GM12873 (cell line): ENCODE measurements at regions not wholly inside any gene's neighbourhood (a gene's known extent, or its start where the extent isn't known, plus 50 kb on each side); places are given as distances from the start of the nearest gene placed in this dataset.

Experiments
- CTCF ChIP-seq: IDR thresholded peaks from 2 replicates; pipeline ENCODE4 v1.5.1; 2012; ENCODE audit warnings: low read depth, mild to moderate bottlenecking, moderate library complexity, low read length, control low read depth; ENCODE audit not compliant: insufficient read depth; ENCODE audit errors: missing control alignments

- TF ChIP-seq CTCF = no peak
Measured at GRCh38 chr2:13289310-13289709, 572.6 kb downstream of the TRIB2 start.

DNA sequence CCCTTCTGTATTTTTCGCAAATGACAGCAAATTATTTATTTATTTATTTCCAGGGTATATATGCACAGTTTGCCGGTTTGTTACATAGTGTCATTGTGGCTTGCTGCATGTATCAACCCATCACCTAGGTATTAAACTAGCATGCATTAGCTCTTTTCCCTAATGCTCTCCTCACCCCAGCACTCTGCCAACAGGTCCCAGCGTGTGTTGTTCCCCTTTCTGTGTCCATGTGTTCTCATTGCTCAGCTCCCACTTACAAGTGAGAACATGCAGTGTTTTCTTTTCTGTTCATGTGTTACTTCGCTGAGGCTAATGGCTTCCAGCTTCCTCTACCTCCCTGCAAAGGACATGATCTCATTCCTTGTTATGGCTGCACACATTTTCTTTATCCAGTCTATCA, 592.3 kb downstream of the TRIB2 start:
- no peak for TF ChIP-seq CTCF

GRCh38 chr2:13332060-13332459, 615.3 kb downstream of the TRIB2 start:
- TF ChIP-seq CTCF = no peak

DNA sequence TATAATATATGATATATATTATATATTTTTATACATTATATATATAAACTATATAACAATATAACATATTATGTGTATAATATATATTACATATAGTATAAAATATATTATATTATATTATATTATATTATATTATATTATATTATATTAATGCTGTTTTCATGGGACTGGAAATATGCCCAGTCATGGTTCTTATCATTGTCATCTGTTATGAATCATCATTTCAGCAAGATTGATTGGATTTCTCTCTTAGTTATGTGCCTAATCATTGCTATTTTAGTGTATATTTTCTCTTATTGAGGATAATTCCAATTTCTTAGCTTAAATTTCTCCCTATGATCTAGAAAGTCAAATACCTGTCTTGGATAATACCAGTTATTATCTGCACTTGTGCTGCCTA, 617.8 kb downstream of the TRIB2 start:
- no peak for TF ChIP-seq CTCF

DNA sequence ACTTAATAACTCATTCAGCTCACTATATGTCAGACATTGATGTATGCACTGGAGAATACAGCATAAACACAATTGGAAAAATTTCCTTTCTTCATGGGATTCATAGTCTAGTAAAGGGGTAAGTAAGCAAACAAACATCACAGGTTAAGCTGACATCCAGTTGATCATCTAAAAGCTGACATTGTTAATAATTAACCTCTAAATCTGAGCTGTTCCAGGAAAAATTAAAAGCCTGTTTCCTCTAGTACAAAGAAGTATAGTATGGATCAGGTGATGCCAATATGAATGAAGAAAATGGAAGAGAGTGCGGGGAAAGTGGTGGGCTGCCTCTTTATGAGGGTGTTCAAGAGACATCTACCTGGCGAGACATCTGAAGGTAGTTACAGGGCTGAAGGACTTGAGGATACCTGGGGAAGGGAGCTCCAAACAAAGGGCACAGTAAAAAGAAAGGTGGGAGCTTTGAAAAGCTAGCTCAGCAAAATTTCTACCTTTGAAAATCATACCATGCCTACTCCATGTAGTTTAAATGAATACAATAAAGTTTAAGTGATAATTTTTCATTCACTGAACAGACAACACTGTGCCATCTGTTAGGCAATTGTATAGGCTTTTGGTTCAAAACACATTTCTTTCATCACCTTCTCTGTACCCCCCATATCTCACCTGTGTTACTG, 619.3 kb downstream of the TRIB2 start:
- TF ChIP-seq CTCF = no peak

GRCh38 chr2:13351068-13351467, 634.3 kb downstream of the TRIB2 start:
- TF ChIP-seq CTCF = no peak

GRCh38 chr2:13353083-13353482, 636.3 kb downstream of the TRIB2 start:
- TF ChIP-seq CTCF = no peak
